ENCODE measurements at regions not wholly inside any gene's neighbourhood (a gene's known extent, or its start where the extent isn't known, plus 50 kb on each side); places are given as distances from the start of the nearest gene placed in this dataset.

- Mint-ChIP-seq H3K27ac (no peak overlapping the region), H3K27me3 (ENCODE audit: low read depth) (no peaks in the 10 kb centered on the region), H3K9me3 (no peaks in the 10 kb centered on the region), H3K4me3 (no peak overlapping the region), H3K36me3 (ENCODE audit: insufficient read depth in 2 of 2) (no peaks in the 10 kb centered on the region), H3K4me1 (ENCODE audit: low read depth) (no peaks in the 10 kb centered on the region)
- ATAC-seq (replicated peaks in 1 of 2): no peak
- DNase-seq: no peak
Observed at GRCh38 chr7:79971058-79971457, 163.6 kb upstream of the GNAI1 start.

GRCh38 chr7:79968894-79969293, 165.7 kb upstream of the GNAI1 start:
- Mint-ChIP-seq H3K9me3 (no peaks in the 10 kb centered on the region), H3K27me3 (ENCODE audit: low read depth) (no peaks in the 10 kb centered on the region), H3K4me1 (ENCODE audit: low read depth) (no peaks in the 10 kb centered on the region), H3K36me3 (ENCODE audit: insufficient read depth in 2 of 2) (no peaks in the 10 kb centered on the region), H3K4me3 (no peak overlapping the region), H3K27ac (no peak overlapping the region)
- DNase-seq: no peak
- no peak for ATAC-seq (replicated peaks in 1 of 2)

- H3K36me3 Mint-ChIP-seq (ENCODE audit: insufficient read depth in 2 of 2): no peaks in the 10 kb centered on the region
- H3K27ac Mint-ChIP-seq: no peak overlapping the region
- no peaks in the 10 kb centered on the region for H3K4me1 Mint-ChIP-seq (ENCODE audit: low read depth)
- DNase-seq (no peak), ATAC-seq (replicated peaks in 1 of 2) (no peak)
- no peak overlapping the region for H3K4me3 Mint-ChIP-seq
- no peaks in the 10 kb centered on the region for H3K27me3 Mint-ChIP-seq (ENCODE audit: low read depth)
- H3K9me3 Mint-ChIP-seq: no peaks in the 10 kb centered on the region
Observed at GRCh38 chr7:79968077-79968648, 166.5 kb upstream of the GNAI1 start.

GRCh38 chr7:79965946-79966345, 168.7 kb upstream of the GNAI1 start:
- Mint-ChIP-seq H3K4me1 (ENCODE audit: low read depth) (no peaks in the 10 kb centered on the region), H3K36me3 (ENCODE audit: insufficient read depth in 2 of 2) (no peaks in the 10 kb centered on the region), H3K4me3 (no peak overlapping the region), H3K27me3 (ENCODE audit: low read depth) (no peaks in the 10 kb centered on the region), H3K27ac (no peak overlapping the region), H3K9me3 (no peaks in the 10 kb centered on the region)
- DNase-seq (no peak), ATAC-seq (replicated peaks in 1 of 2) (no peak)

- H3K36me3 Mint-ChIP-seq (ENCODE audit: insufficient read depth in 2 of 2): no peaks in the 10 kb centered on the region
- no peaks in the 10 kb centered on the region for H3K4me1 Mint-ChIP-seq (ENCODE audit: low read depth)
- no peak for DNase-seq
- H3K4me3 Mint-ChIP-seq: no peak overlapping the region
- no peak overlapping the region for H3K27ac Mint-ChIP-seq
- H3K27me3 Mint-ChIP-seq (ENCODE audit: low read depth): no peaks in the 10 kb centered on the region
- no peak for ATAC-seq (replicated peaks in 1 of 2)
- no peaks in the 10 kb centered on the region for H3K9me3 Mint-ChIP-seq
Observed at GRCh38 chr7:79964463-79964862, 170.2 kb upstream of the GNAI1 start.

- H3K4me1 Mint-ChIP-seq (ENCODE audit: low read depth): no peaks in the 10 kb centered on the region
- no peak for ATAC-seq (replicated peaks in 1 of 2)
- no peak for DNase-seq
- no peak overlapping the region for H3K4me3 Mint-ChIP-seq
- no peaks in the 10 kb centered on the region for H3K36me3 Mint-ChIP-seq (ENCODE audit: insufficient read depth in 2 of 2)
- H3K9me3 Mint-ChIP-seq: peaks cover 0 to 2% of the 10 kb centered on the region in 2 donors
- H3K27ac Mint-ChIP-seq: no peak overlapping the region
- H3K27me3 Mint-ChIP-seq (ENCODE audit: low read depth): no peaks in the 10 kb centered on the region
Observed at GRCh38 chr7:79953130-79953529, 181.5 kb upstream of the GNAI1 start.

- no peaks in the 10 kb centered on the region for H3K4me1 Mint-ChIP-seq (ENCODE audit: low read depth)
- no peak overlapping the region for H3K4me3 Mint-ChIP-seq
- peaks cover under 1 to 2% of the 10 kb centered on the region in 2 donors for H3K9me3 Mint-ChIP-seq
- ATAC-seq (replicated peaks in 1 of 2): no peak
- no peaks in the 10 kb centered on the region for H3K27me3 Mint-ChIP-seq (ENCODE audit: low read depth)
- no peak for DNase-seq
- H3K36me3 Mint-ChIP-seq (ENCODE audit: insufficient read depth in 2 of 2): peaks cover 0 to under 1% of the 10 kb centered on the region in 2 donors
- no peak overlapping the region for H3K27ac Mint-ChIP-seq
Observed at GRCh38 chr7:79952399-79952798, 182.2 kb upstream of the GNAI1 start.

DNA sequence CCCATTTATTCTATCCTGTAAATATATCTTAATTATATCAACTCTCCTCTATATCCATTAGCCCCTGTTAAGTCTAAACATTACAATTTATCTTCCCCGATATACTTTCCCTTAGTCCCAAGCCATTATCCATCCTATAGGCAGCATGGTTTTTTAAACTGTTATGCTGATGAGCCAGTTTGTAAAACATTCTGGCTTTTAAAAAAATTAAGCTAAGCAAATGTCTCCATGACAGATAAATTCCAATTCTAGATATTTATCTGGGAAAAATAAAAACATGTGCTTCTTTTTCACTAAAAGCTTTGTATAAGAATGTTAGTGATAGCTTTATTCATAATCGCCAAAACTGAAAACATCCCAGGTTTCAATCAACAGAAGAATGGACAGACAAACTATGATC, 183.2 kb upstream of the GNAI1 start:
- no peak overlapping the region for H3K4me3 Mint-ChIP-seq
- H3K9me3 Mint-ChIP-seq: peaks cover 2 to 4% of the 10 kb centered on the region in 2 donors
- DNase-seq: no peak
- H3K27me3 Mint-ChIP-seq (ENCODE audit: low read depth): no peaks in the 10 kb centered on the region
- no peak for ATAC-seq (replicated peaks in 1 of 2)
- H3K4me1 Mint-ChIP-seq (ENCODE audit: low read depth): no peaks in the 10 kb centered on the region
- no peak overlapping the region for H3K27ac Mint-ChIP-seq
- peaks cover 0 to 2% of the 10 kb centered on the region in 2 donors for H3K36me3 Mint-ChIP-seq (ENCODE audit: insufficient read depth in 2 of 2)

DNA sequence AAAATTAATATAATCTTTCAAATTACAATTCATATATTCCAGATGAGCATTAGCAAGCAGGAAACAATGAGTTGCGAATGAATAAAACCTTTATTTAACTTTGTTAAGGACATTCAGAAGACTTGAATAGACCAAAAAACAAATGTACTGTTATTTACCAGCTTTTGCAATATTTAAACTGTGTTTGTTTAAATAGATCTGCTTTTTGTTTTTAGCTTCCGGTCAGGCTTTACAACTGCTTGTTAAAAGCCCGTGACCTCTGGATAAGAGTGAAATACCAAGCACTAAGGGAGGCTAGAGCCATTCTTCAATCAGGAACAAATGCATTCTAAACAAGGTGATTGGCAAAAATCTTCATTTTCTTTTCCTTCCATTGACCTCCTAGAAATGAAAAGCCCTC, 184.9 kb upstream of the GNAI1 start:
- H3K27ac Mint-ChIP-seq: no peak overlapping the region
- no peak overlapping the region for H3K4me3 Mint-ChIP-seq
- no peak for DNase-seq
- peaks cover 4 to 5% of the 10 kb centered on the region in 2 donors for H3K9me3 Mint-ChIP-seq
- peaks cover 3 to 6% of the 10 kb centered on the region in 2 donors for H3K36me3 Mint-ChIP-seq (ENCODE audit: insufficient read depth in 2 of 2)
- ATAC-seq (replicated peaks in 1 of 2): no peak
- H3K27me3 Mint-ChIP-seq (ENCODE audit: low read depth): no peaks in the 10 kb centered on the region
- no peaks in the 10 kb centered on the region for H3K4me1 Mint-ChIP-seq (ENCODE audit: low read depth)

DNA sequence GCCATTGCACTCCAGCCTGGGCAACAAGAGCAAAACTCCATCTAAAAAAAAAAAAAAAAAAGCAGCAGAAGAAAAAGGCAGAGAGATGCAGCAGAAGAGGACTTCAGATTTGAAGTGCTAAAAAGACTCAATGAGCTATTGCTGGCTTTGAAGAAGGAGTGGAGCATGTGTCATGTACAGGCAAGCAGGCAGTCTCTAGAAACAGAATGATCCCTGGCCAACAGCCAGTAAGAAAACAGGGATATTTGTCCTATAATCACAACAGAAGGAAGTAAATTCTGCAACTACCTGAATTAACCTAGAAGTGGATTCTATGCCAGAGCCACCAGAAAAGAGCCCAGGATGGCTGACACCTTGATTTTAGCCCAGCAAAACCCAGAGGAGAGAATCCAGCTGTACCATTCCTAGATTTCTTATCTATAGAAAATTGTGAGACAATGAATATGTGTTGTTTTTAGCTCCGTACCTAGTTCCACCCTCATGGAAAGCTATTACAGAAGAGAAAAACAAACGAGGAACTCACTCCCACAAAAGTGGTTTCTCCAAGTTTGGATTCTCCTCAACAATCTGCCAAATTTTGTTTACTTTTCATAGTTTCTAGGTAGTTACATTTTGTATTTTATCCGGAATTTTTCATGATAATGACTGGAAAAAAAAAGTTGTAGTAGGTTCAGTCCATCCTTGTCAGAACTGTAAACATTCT, 198.2 kb upstream of the GNAI1 start:
- Mint-ChIP-seq H3K4me1 (ENCODE audit: low read depth) (no peaks in the 10 kb centered on the region), H3K9me3 (peaks cover 3 to 4% of the 10 kb centered on the region in 2 donors), H3K36me3 (ENCODE audit: insufficient read depth in 2 of 2) (no peaks in the 10 kb centered on the region), H3K27ac (no peak overlapping the region), H3K27me3 (ENCODE audit: low read depth) (no peaks in the 10 kb centered on the region), H3K4me3 (no peak overlapping the region)
- no peak for DNase-seq
- ATAC-seq (replicated peaks in 1 of 2): no peak

DNA sequence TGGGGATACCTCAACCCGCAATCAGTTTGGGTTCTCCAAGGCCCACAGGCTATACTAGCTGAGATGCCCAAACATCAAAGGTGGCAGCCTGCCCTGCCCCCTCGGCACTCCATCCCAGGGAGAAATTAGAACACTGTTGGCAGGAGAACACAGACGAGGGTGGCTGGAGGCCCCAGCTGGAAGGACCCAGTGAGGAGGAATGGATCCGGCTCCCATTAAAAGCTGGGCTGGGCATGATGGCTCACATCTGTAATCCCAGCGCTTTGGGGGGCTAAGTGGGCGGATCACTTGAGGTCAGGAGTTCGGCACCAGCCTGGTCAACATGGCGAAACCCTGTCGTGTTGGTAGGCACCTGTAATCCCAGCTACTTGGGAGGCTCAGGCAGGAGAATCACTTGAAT, 199.9 kb upstream of the GNAI1 start:
- Mint-ChIP-seq H3K9me3 (peaks cover 4 to 6% of the 10 kb centered on the region in 2 donors), H3K4me3 (no peak overlapping the region), H3K4me1 (ENCODE audit: low read depth) (no peaks in the 10 kb centered on the region), H3K27me3 (ENCODE audit: low read depth) (no peaks in the 10 kb centered on the region), H3K36me3 (ENCODE audit: insufficient read depth in 2 of 2) (no peaks in the 10 kb centered on the region), H3K27ac (no peak overlapping the region)
- DNase-seq (no peak), ATAC-seq (replicated peaks in 1 of 2) (no peak)

DNA sequence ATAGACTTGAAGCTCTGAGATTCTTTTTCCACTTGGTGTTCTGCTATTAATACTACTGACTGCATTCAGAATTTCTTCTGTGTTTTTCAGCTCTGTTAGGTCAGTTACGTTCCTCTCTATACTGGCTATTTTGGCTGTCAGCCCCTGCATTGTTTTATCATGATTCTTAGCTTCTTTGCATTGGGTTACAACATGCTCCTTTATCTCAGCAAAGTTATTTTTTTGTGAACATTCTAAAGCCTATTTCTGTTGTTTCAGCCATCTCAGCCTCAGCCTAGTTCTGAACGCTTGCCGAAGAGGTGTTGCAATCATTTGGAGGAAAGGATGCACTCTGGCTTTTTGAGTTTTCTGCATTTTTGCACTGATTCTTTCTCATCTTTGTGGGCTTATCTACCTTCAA, 201.5 kb upstream of the GNAI1 start:
- Mint-ChIP-seq H3K27me3 (ENCODE audit: low read depth) (no peaks in the 10 kb centered on the region), H3K4me3 (no peak overlapping the region), H3K27ac (no peak overlapping the region), H3K36me3 (ENCODE audit: insufficient read depth in 2 of 2) (no peaks in the 10 kb centered on the region), H3K4me1 (ENCODE audit: low read depth) (no peaks in the 10 kb centered on the region), H3K9me3 (peaks cover 4 to 6% of the 10 kb centered on the region in 2 donors)
- DNase-seq (no peak), ATAC-seq (replicated peaks in 1 of 2) (no peak)

DNA sequence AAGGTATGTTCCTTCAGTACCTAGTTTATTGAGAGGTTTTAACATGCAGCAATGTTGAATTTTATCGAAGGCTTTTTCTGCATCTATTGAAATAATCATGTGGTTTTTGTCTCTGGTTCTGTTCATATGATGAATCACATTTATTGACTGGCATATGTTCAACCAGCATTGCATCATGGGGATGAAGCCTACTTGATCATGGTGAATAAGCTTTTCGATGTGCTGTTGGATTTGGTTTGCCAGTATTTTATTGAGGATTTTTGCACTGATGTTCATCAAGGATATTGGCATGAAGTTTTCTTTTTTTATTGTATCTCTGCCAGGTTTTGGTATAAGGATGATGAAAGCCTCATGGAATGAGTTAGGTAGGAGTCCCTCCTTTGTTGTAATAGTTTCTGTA, 204.0 kb upstream of the GNAI1 start:
- DNase-seq: no peak
- Mint-ChIP-seq H3K4me3 (no peak overlapping the region), H3K36me3 (ENCODE audit: insufficient read depth in 2 of 2) (no peaks in the 10 kb centered on the region), H3K27ac (no peak overlapping the region), H3K4me1 (ENCODE audit: low read depth) (no peaks in the 10 kb centered on the region), H3K9me3 (peaks cover 0 to 5% of the 10 kb centered on the region in 2 donors), H3K27me3 (ENCODE audit: low read depth) (no peaks in the 10 kb centered on the region)
- no peak for ATAC-seq (replicated peaks in 1 of 2)

GRCh38 chr7:79927116-79927515, 207.5 kb upstream of the GNAI1 start:
- Mint-ChIP-seq H3K4me1 (ENCODE audit: low read depth) (no peaks in the 10 kb centered on the region), H3K9me3 (peaks cover 2 to 5% of the 10 kb centered on the region in 2 donors), H3K4me3 (no peak overlapping the region), H3K27me3 (ENCODE audit: low read depth) (no peaks in the 10 kb centered on the region), H3K27ac (no peak overlapping the region), H3K36me3 (ENCODE audit: insufficient read depth in 2 of 2) (no peaks in the 10 kb centered on the region)
- ATAC-seq (replicated peaks in 1 of 2) (no peak), DNase-seq (no peak)

Data from activated T-cell treated with anti-CD3 and anti-CD28 coated beads, Interleukin-2, amount 50 U/mL, for 72 hours (primary cell).